Liver (tissue), 8 donors: ENCODE measurements at regions not wholly inside any gene's neighbourhood (a gene's known extent, or its start where the extent isn't known, plus 50 kb on each side); places are given as distances from the start of the nearest gene placed in this dataset.

Experiments
- DNase-seq: peaks from one replicate; pipeline ENCODE4 v3.0.0-alpha.2; 2017; ENCODE audit warnings: low spot score
- H3K27ac ChIP-seq, 2 donors: one replicate each; pipeline ENCODE4 v1.7.0; 2013; ENCODE audit warnings: inconsistent platforms in 2 of 2, low read length in 2 of 2, control low read depth in 1 of 2, low read depth in 1 of 2, mild to moderate bottlenecking in 1 of 2
- H3K27me3 ChIP-seq, 4 donors: one replicate each; pipeline versions ENCODE4 v1.6.1 to v1.7.0; 2013; ENCODE audit warnings: low read length in 3 of 4, inconsistent platforms in 1 of 4, mild to moderate bottlenecking in 1 of 4, moderate library complexity in 1 of 4; ENCODE audit not compliant: control insufficient read depth in 4 of 4, insufficient read depth in 4 of 4
- H3K36me3 ChIP-seq, 4 donors: one replicate each; pipeline versions ENCODE4 v1.6.1 to v1.7.0; 2013; ENCODE audit warnings: low read length in 3 of 4, mild to moderate bottlenecking in 3 of 4, low read depth in 1 of 4, moderate library complexity in 1 of 4; ENCODE audit not compliant: control insufficient read depth in 4 of 4, insufficient read depth in 3 of 4
- H3K4me1 ChIP-seq, 4 donors: one replicate each; pipeline versions ENCODE4 v1.6.1 to v1.7.0; 2013; ENCODE audit warnings: low read length in 3 of 4, mild to moderate bottlenecking in 3 of 4, moderate library complexity in 1 of 4; ENCODE audit not compliant: control insufficient read depth in 4 of 4, insufficient read depth in 4 of 4
- H3K4me3 ChIP-seq, 3 donors: one replicate each; pipeline versions ENCODE4 v1.6.1 to v1.7.0; 2013; ENCODE audit warnings: low read length in 3 of 3, control low read depth in 1 of 3, low read depth in 1 of 3, mild to moderate bottlenecking in 1 of 3
- H3K9ac ChIP-seq, 2 donors: one replicate each; pipeline ENCODE4 v1.7.0; 2013; ENCODE audit warnings: low read length in 2 of 2, mild to moderate bottlenecking in 2 of 2, moderate library complexity in 2 of 2, control low read depth in 1 of 2, low read depth in 1 of 2
- H3K9me3 ChIP-seq, 4 donors: one replicate each; pipeline versions ENCODE4 v1.6.1 to v1.7.0; 2013; ENCODE audit warnings: low read length in 3 of 4; ENCODE audit not compliant: control insufficient read depth in 4 of 4
- ATF3 ChIP-seq: IDR thresholded peaks from 2 replicates; pipeline ENCODE4 v1.6.1; 2016; ENCODE audit warnings: antibody characterized with exemption
- CTCF ChIP-seq: fragments of 150-350 bp; IDR thresholded peaks from 2 replicates; pipeline ENCODE4 v1.5.1; 2017; ENCODE audit warnings: improper control_type of control experiment, low read depth, low read length; ENCODE audit not compliant: missing input control
- EGR1 ChIP-seq, 2 donors: IDR thresholded peaks; 2 replicates each; pipeline ENCODE4 v1.6.1; 2016 to 2018; ENCODE audit warnings: antibody characterized with exemption in 2 of 2, low read depth in 2 of 2
- FOXA1 ChIP-seq: IDR thresholded peaks from 2 replicates; pipeline ENCODE4 v1.6.1; 2016; ENCODE audit warnings: antibody characterized with exemption
- GABPA ChIP-seq, 2 donors: IDR thresholded peaks in 1 of 2; conservative IDR thresholded peaks in 1 of 2; 2 replicates each; pipeline ENCODE4 v1.6.1; 2016; ENCODE audit warnings: antibody characterized with exemption in 2 of 2, mild to moderate bottlenecking in 1 of 2, moderate library complexity in 1 of 2
- NR2F2 ChIP-seq: IDR thresholded peaks from 2 replicates; pipeline ENCODE4 v1.6.1; 2016; ENCODE audit warnings: antibody characterized with exemption
- REST ChIP-seq: IDR thresholded peaks from 2 replicates; pipeline ENCODE4 v1.6.1; 2016; ENCODE audit warnings: antibody characterized with exemption, mild to moderate bottlenecking
- SP1 ChIP-seq: IDR thresholded peaks from 2 replicates; pipeline ENCODE4 v1.6.1; 2018; ENCODE audit warnings: antibody characterized with exemption, mild to moderate bottlenecking
- TAF1 ChIP-seq: conservative IDR thresholded peaks from 2 replicates; pipeline ENCODE4 v1.6.1; 2016; ENCODE audit warnings: antibody characterized with exemption, mild to moderate bottlenecking
- YY1 ChIP-seq: IDR thresholded peaks from 2 replicates; pipeline ENCODE4 v1.6.1; 2016; ENCODE audit warnings: antibody characterized with exemption, mild to moderate bottlenecking
- ZBTB33 ChIP-seq: IDR thresholded peaks from 2 replicates; pipeline ENCODE4 v1.6.1; 2016; ENCODE audit warnings: antibody characterized with exemption
- WGBS: extraction: QIAGEN DNeasy Blood & Tissue Kit; methylation state at CpG from one replicate; pipeline ENCODE4 v1.1.7; 2013; 5-methylcytosine and 5-hydroxymethylcytosine counted together
- donor health status: healthy.
- donor health status: healthy.
- donor health status: healthy.
- donor health status: healthy.
- donor health status: healthy.

- Histone ChIP-seq H3K9ac (no peak overlapping the region), H3K36me3 (no peaks in the 10 kb centered on the region), H3K9me3 (no peaks in the 10 kb centered on the region), H3K4me3 (no peak overlapping the region), H3K27ac (no peak overlapping the region), H3K27me3 (no peaks in the 10 kb centered on the region), H3K4me1 (peaks cover 0 to 4% (median under 1%) of the 10 kb centered on the region in 4 donors)
- no peak for DNase-seq
- TF ChIP-seq SP1: no peak
- TF ChIP-seq CTCF: no peak
- TF ChIP-seq TAF1: no peak
- TF ChIP-seq REST: no peak
- TF ChIP-seq NR2F2: no peak
- TF ChIP-seq ZBTB33: no peak
- no peak for TF ChIP-seq GABPA (IDR thresholded peaks at IDR 0.05 in 1 of 2, conservative IDR thresholded peaks at IDR 0.05 in 1 of 2)
- TF ChIP-seq EGR1 (IDR thresholded peaks at IDR 0.05; ENCODE audit: low read depth in 2 of 2): no peak
- WGBS: 81% methylated on average over 3 of the region's 3 CpGs
Observed at GRCh38 chr6:141963543-141964295, 169.0 kb upstream of the GJE1 start.

- Histone ChIP-seq H3K36me3 (no peaks in the 10 kb centered on the region), H3K27ac (no peak overlapping the region), H3K27me3 (no peaks in the 10 kb centered on the region), H3K4me1 (peaks cover 0 to 17% (median 7%) of the 10 kb centered on the region in 4 donors), H3K9ac (no peak overlapping the region), H3K4me3 (no peak overlapping the region), H3K9me3 (peaks cover 1 to 7% (median 2%) of the 10 kb centered on the region in 4 donors)
- DNase-seq: no peak
- TF ChIP-seq YY1 (no peak), REST (no peak), ZBTB33 (no peak), CTCF (no peak), SP1 (no peak), FOXA1 (no peak), ATF3 (no peak)
- WGBS: 73% methylated on average over 4 of the region's 4 CpGs
Observed at GRCh38 chr6:141957271-141957670, 175.5 kb upstream of the GJE1 start.
